ENCODE measurements at regions not wholly inside any gene's neighbourhood (a gene's known extent, or its start where the extent isn't known, plus 50 kb on each side); places are given as distances from the start of the nearest gene placed in this dataset.

DNA sequence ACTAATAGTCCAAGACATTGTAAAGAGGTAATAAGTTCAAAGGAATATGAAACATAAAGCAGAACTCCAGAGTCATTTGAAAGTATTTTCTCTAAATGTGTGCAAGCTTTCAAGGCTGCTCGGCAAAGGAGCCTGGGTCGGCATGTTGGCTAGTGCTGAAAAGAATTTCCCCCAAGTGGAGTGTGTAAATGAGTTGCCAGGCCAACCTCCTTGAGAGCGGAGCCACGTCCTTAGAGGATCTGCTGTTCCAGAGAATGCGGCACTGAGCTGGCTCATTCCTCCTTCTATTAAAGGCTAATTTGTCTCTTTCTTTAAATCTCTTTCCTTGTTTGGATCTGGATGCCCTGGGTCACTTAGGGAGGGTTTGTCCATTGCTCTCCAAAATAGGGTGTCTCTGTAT is 127.5 kb downstream of the RDH14 start:
- peak in 3 of 11 donors; percentile 9 to 40 (median 39) for DNase-seq (ENCODE audit: extremely low read depth in 1 of 11, low read depth in 9 of 11, low spot score in 4 of 11)

DNA sequence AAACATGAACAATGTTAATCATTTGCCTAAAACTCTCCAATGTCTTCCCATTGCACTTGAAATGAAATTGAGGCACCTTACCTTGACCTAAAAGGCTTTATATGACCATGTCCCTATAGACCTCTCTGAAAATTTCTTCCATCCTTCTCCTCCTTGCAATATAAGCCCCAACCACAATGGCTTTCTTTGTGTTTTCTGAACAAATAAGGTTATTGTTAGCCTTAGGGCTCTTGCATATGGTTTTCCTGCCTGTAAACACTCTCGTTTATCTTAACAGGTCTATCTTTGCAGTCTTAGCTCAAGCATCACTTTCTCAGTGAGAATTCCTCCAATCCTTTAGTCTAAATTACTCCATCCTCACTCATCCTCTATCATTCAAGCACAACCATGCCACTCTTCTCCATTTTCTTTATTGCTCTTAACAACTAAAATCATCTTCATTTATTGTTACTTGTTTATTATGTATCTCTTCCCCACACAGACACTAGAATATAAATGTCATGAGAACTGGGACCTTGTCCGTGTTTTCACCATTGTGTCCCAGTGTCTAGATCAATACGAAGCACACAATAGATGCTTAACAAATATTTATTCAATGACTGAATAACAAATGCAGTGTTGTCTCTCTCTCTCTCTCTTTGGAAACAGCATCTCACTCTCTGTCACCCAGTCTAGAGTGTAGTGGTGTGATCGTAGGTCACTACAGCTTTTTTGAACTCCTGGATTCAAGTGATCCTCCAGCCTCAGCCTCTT is 129.3 kb downstream of the RDH14 start:
- DNase-seq (ENCODE audit: extremely low read depth in 1 of 11, low read depth in 9 of 11, low spot score in 4 of 11), result no peak

DNA sequence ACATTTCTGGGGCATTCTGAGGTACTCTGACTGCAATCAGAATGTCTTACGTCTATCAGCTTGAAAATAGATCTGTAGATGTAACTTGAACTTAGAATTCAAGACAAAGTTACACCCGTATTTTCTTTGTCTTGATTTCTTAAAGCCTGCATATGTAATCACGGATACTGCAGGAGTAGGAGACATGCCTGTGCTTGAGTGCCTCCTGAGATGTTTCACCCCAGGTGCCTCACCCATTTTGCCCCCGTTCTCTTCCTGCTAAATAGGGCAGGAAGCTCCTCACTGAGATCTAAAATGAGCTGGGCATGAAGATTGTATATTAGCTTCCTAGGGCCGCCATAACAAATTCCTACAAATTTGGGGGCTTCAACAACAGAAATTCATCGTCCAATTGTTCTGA is 131.9 kb downstream of the RDH14 start:
- DNase-seq (ENCODE audit: extremely low read depth in 1 of 11, low read depth in 9 of 11, low spot score in 4 of 11), result no peak

DNA sequence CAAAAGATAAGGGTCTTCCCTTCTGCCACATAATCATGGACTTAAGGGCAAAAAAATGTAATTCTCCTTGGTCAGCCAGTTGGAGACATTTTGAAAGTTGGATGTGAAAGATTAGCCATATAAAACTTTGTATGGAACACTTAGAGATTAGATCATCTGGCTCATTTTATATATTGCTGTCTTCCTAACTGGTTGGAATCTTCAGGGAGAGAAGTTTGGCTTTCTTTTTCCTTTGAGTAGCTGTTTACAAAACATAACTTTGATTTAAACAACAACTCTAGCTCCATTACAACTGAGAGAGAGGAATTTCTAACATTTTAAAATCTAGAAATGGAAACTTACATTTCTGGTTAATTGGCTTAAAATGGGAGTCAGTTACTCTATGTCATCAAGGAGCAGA is 132.7 kb downstream of the RDH14 start:
- no peak for DNase-seq (ENCODE audit: extremely low read depth in 1 of 11, low read depth in 9 of 11, low spot score in 4 of 11)

DNA sequence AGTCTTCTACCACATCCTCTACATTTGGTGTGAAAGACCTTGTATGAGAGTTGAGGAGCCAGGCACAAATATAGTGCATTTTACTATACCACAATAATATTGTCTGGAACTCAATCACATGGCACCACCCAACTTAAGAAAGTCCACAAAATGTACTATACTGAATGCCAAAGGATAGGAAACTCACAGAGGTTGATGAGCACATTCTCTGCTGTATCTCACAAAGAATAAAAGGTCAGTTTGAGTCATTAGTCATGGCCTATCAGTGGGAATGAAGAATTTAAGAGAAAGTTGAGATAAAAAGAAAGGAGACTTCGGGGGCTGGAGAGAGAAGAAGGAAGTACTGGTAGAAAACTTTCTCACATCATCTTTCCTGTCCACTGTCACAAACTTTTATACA is 134.3 kb downstream of the RDH14 start:
- no peak for DNase-seq (ENCODE audit: extremely low read depth in 1 of 11, low read depth in 9 of 11, low spot score in 4 of 11)

DNA sequence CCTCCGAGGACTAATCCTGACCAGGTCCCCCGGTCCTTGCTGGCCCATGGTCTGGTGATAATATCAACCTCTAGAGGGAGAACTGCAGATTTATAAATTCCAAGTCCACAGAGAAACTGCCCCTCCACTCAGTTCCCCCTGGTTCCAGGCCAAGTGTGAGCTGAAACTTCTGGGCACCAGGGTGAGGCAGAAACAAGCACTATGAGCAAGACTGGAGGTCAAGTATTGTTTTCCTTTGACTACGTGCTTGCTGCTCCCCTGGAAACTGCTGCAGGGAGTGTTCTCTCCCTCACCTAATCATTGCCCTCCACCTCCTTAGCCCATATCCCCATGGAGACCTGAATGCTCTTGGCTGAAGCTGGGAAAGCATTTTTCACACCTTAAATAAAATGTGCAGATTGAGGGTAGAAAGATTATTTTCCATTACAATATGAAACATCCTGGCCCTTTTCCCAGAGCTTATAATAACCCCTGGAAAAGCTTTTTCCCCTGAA is 135.2 kb downstream of the RDH14 start:
- DNase-seq (ENCODE audit: extremely low read depth in 1 of 11, low read depth in 9 of 11, low spot score in 4 of 11), result no peak

DNA sequence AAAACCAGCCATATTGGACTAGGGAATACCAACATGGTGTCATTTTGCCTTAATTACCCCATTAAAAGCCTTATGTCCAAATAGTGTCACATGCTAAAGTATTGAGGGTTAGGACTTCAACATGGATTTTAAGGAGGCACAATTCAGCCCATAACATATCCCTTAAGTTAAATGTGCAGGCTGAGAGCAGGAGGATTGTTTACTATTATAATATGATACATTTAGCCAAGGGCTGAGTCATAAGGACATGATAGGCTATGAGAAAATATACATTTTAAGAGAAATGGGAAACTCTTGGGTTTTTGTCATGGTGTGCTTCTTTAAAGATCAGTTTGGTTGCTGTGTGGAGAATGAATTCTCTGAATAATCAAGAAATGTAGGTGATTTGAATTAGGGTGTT is 136.8 kb downstream of the RDH14 start:
- DNase-seq (ENCODE audit: extremely low read depth in 1 of 11, low read depth in 9 of 11, low spot score in 4 of 11), result no peak

DNA sequence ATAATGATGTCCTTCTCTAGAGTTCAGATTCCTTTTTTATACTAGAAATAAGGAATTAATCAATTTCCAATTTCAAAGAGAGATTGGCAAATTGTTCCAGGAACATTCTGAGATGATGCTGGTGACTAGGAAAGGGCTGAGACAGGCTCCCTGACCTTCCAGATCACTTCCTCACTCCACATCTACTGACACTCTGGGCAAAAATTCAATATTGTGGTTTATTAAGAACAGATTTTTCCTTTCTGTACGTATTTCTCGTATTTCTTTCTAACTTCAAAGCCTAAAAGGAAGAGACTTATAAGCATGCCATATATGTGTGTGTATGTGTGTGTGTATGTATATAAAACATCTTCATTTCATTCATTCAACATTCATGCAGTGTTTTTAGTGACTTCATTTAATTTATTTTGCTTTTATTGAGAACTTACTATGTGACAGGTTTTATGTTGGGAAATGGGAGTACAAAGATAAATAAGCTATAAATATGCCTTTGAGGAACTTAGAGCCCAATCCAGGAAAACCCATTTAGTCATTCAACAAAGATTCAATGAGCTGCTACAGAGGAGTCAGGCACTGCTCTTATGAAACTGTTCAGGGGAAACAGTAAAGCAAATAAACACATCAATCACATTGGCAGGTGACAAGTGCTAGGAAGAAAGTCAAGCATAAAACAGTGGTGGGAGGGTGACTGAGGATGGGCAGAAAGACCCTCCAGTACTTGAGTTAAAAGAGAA is 137.9 kb downstream of the RDH14 start:
- no peak for DNase-seq (ENCODE audit: extremely low read depth in 1 of 11, low read depth in 9 of 11, low spot score in 4 of 11)

DNA sequence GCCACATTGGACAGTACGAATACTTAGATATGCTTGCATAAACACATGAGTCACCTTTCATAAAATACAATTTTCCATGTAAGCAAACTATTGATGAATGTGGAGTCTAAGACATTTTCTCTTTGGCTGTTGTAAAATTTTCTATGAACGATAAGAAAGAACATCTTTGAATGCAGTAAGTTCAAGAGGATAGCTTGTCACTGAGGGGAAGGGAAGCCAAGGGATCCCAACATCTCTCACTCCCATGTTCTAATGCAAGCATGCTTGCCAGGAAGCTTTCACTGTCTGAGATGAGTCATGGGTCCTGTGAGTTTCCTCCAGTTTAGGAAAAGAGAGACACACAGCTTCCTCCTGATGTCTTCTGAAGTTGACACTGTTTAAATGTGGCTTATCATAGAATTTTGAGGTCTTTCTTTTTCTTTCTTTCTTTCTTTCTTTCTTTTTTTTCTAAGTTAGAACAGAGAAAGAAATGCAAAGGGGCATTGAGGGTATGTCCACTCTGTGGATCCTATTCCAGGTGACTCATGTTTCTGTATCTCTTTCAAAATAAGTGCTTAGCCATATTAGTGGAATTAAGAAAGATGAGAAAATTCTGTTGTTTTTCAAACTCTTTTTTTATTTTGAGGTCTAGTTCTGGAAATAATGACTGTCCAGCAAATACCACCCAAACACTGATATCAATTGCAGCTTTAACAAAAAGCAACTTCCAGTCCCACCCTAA is 146.6 kb downstream of the RDH14 start:
- no peak for DNase-seq (ENCODE audit: extremely low read depth in 1 of 11, low read depth in 9 of 11, low spot score in 4 of 11)

DNA sequence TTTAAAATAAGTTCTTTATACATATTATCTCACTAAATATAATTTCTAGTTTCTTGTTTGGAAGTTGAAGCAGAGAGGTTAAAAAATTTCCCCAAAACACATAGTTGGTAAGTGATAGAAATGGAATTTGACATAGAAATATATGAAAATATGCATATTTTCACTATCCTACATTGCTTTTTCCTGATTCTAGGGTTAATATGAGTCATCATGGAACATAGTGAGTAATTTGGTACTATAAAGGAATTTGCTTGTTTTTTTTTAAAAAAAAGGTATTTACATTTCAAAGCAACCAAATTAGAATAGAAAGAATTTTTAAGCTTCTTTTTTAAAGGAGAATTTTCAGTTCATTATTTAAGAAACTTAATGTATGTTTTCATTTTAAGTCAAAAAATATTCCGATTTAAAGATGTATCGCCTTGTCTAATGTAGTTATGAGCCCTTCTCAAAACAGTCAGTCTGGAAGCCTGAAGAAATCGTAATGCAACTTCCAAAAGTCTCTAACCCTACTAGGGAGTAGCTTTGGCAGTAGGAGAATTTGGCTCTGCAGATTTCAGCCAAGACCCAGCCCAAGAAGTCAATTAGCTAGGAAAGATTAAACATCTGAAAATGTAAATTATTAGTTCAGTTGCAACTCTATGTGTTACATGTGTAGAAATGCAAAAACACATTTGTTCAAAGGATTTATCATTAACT is 147.3 kb downstream of the RDH14 start:
- DNase-seq (ENCODE audit: extremely low read depth in 1 of 11, low read depth in 9 of 11, low spot score in 4 of 11), result no peak

DNA sequence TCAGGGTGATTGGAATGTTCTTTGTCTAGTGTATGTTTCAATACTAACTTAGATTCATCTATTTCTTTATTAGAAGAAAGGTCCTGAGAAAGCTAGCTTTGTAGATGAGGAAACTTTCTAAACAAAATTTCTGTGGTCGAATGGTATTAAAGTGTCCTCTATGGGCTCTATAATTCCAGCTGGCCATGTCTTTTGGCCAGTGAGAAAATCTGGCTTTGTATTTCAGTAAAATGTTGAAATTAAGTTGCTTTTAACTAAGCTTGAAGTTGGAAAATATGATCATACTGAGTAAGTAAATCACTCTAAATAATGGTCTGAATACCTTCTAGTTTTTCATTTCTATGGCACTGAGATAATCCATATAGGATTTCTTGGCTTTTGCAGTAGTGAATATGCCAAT is 148.8 kb downstream of the RDH14 start:
- no peak for DNase-seq (ENCODE audit: extremely low read depth in 1 of 11, low read depth in 9 of 11, low spot score in 4 of 11)

DNA sequence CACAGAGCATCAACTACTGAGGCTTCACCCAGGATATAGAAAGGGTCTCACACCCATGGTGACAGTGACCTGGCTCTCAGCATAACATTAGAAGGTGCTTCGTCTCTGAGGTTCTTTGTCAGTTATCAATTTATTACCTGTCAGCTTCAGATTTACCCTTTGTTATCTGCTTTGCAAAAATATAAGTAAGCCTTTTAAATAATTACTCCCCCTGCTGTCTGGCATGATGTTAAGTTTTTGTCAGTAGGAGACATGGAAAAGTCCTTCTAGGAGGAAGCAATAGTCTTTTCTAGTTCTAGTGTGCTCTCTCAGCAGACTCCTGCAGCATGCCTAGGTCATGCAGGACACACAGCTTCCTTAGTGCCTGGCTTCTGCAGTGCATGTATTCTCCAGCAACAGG is 149.9 kb downstream of the RDH14 start:
- DNase-seq (ENCODE audit: extremely low read depth in 1 of 11, low read depth in 9 of 11, low spot score in 4 of 11), result no peak

DNA sequence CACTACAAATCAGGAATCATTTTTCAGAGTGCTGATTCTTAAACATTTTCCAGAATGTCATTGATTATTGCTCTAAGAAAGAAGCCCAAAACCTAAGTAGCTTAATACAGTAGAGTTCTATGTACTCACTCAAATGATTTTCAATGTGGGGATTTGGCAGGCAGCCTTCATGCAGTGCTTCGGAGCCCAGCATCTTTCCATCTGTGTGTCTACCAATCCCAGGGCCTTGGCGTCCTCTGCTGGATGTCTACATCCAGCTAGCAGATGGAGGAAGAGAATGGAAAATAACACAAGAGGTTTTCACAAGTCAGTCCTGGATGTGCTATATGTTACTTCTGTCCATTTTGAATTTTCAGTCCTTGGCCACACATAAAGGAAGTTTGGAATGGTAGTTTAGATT is 151.8 kb downstream of the RDH14 start:
- no peak for DNase-seq (ENCODE audit: extremely low read depth in 1 of 11, low read depth in 9 of 11, low spot score in 4 of 11)

DNA sequence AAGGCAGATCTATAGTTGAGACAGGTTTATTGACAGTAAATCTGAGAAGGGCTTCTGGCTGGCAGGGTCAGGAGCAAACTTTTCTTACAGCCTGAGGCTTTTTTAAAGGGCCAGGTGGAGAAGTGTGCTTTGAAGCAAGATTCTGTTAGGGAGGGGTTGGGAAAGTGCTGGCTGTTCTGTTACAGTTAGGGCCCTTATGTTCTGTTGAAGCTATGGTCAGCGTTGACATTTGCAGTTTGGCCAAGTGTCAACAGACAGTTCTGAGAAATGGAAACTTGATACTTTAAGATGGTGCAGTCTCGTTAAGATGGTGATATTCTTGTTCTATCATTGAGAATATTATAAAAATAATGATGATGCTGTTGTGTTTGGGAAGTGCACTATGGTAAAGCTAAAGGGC is 154.2 kb downstream of the RDH14 start:
- no peak for DNase-seq (ENCODE audit: extremely low read depth in 1 of 11, low read depth in 9 of 11, low spot score in 4 of 11)

DNA sequence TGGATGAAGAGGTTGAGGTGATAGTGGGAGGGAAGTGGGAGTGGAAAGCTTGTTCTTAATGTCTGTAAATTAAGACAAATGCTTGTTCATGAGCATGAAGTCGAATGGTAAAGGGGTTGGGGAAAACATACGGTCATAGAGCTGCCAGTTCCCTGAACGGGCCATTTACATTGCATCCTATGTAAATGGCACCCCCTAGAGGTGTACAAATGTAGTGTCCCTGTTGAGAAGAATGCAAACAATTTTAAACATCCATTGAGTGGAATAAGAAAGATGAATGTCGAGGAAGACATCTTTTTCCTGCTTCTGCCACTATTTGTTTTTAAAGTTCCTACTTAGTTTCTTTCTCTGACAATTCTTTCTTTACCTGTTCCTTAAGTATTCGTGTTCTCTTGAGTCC is 155.7 kb downstream of the RDH14 start:
- no peak for DNase-seq (ENCODE audit: extremely low read depth in 1 of 11, low read depth in 9 of 11, low spot score in 4 of 11)

DNA sequence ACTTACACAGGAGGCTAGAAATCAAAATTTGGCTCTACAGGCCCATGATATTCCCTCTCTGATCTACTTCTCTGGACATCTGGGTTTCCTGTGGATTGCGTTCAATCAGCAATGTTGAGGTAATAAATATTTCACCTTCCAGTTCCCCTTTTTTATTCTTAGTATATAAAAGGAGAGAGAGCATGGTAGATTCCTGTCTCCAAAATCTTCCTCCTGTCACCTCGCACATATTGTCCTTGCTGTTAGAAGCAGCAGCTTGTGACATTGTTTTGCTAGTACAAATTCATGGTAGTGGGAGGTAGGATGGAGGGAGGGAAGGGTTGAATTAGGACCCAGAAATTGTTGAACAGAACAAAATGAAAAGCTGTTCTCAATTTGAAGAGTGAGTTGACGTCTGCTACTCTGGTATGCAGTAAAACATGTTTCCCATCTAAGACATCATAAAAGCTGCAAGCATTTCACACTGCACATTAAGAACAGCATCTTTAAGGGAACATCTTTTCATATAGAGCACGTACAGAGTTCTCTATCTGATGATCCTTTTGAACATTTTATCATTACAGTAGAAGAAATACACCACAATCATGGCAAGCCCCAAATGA is 156.4 kb downstream of the RDH14 start:
- DNase-seq (ENCODE audit: extremely low read depth in 1 of 11, low read depth in 9 of 11, low spot score in 4 of 11), result no peak

DNA sequence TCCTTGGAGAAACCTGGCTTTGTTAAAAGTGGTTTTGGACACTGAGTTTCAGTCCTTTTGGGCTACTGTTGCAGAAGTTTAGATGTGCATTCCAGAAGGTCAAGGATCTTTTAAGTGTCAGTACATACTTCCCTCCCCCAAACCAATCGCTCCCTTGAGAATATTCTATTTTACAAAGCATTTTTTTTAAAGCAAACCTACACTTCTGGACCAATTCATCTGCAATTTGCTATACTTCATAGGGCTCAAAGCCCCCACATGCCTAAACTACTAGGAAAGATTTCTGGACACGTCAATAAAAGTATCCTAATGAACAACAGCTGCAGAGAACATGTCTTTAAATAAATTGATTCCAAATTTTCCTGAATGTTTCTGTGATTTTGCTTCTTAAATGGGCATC is 157.6 kb downstream of the RDH14 start:
- no peak for DNase-seq (ENCODE audit: extremely low read depth in 1 of 11, low read depth in 9 of 11, low spot score in 4 of 11)

DNA sequence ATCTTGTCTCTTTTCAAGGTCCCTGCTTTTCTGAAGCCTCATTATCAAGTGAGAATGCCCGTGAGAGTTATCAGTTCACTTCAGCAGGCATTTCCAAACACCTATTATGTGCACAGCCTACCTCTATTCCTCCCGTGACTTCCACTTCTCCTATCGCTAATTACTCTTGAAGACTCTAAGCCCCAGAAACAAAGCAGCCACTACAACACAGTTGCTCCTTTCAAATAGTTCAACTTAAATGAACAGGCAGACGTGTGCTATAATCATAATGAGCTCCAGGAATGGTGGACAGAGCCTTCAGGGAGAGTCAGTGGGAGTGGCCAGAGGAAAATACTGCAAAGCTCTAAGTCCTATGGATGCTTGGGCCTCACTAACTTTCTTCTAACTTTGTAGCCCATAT is 159.0 kb downstream of the RDH14 start:
- no peak for DNase-seq (ENCODE audit: extremely low read depth in 1 of 11, low read depth in 9 of 11, low spot score in 4 of 11)

DNA sequence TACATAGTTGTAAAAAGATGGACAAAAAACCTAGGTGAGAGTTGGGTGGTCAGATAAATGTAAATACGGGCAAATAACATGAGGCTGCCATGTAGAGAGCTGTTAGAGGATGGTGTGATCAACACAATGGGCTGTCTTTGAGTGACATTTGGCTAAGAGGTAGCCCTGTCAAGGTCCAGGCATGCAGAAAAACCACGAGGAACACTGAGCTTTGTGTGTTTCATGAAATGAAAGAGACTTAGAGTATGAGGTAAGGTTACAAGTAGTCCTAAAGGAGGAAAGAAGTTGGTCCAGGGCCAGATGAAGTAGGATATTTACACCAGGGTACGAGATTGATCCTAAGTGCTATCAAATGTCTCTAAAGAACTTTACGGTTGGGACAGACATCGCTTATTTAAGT is 160.9 kb downstream of the RDH14 start:
- no peak for DNase-seq (ENCODE audit: extremely low read depth in 1 of 11, low read depth in 9 of 11, low spot score in 4 of 11)

Measured in renal cortex interstitium (tissue), 11 donors.